GM19463 (cell line): ENCODE measurements at regions not wholly inside any gene's neighbourhood (a gene's known extent, or its start where the extent isn't known, plus 50 kb on each side); places are given as distances from the start of the nearest gene placed in this dataset.
"Not testable (repeated sequence)": the region's sequence is repeated elsewhere in the genome, so short reads cannot be mapped to it uniquely, and the experiment has no call there.

ENCODE experiments used
- ATAC-seq: cut with Tn5 transposase; IDR thresholded peaks from one replicate; pipeline ENCODE4 v1.9.1; 2021; ENCODE audit warnings: mild to moderate bottlenecking, moderate library complexity; ENCODE audit not compliant: unreplicated experiment

GRCh38 chr9:17888964-17889363, 310.1 kb downstream of the SH3GL2 start:
- ATAC-seq = not testable (repeated sequence)

GRCh38 chr9:17894501-17895160, 315.8 kb downstream of the SH3GL2 start:
- no peak for ATAC-seq

GRCh38 chr9:17900606-17901005, 321.7 kb downstream of the SH3GL2 start:
- no peak for ATAC-seq

- no peak for ATAC-seq
These were observed 326.5 kb downstream of the SH3GL2 start for GRCh38 chr9:17905366-17905765.

- no peak for ATAC-seq
These were observed 326.9 kb downstream of the SH3GL2 start for GRCh38 chr9:17905781-17906175.

GRCh38 chr9:17906176-17906840, 327.4 kb downstream of the SH3GL2 start:
- ATAC-seq = no peak

- ATAC-seq = no peak
These were observed 328.2 kb downstream of the SH3GL2 start for GRCh38 chr9:17906841-17907778.

- no peak for ATAC-seq
These were observed 329.1 kb downstream of the SH3GL2 start for GRCh38 chr9:17907779-17908508.

GRCh38 chr9:17926246-17926645, 347.4 kb downstream of the SH3GL2 start:
- ATAC-seq = no peak

- no peak for ATAC-seq
These were observed 348.8 kb downstream of the SH3GL2 start for GRCh38 chr9:17927616-17928015.

GRCh38 chr9:17928228-17928627, 349.4 kb downstream of the SH3GL2 start:
- peak; percentile 39 for ATAC-seq

GRCh38 chr9:17928768-17929167, 349.9 kb downstream of the SH3GL2 start:
- no peak for ATAC-seq

- no peak for ATAC-seq
These were observed 350.6 kb downstream of the SH3GL2 start for GRCh38 chr9:17929506-17929905.

GRCh38 chr9:17930071-17930470, 351.2 kb downstream of the SH3GL2 start:
- no peak for ATAC-seq

- ATAC-seq = no peak
These were observed 357.5 kb downstream of the SH3GL2 start for GRCh38 chr9:17936365-17936764.

- ATAC-seq = no peak
These were observed 359.3 kb downstream of the SH3GL2 start for GRCh38 chr9:17938035-17938655.

GRCh38 chr9:17942498-17942897, 363.6 kb downstream of the SH3GL2 start:
- no peak for ATAC-seq

- no peak for ATAC-seq
These were observed 376.5 kb downstream of the SH3GL2 start for GRCh38 chr9:17955409-17955808.

GRCh38 chr9:17958363-17958762, 379.5 kb downstream of the SH3GL2 start:
- no peak for ATAC-seq

GRCh38 chr9:17962747-17963146, 383.9 kb downstream of the SH3GL2 start:
- no peak for ATAC-seq
